H9 (cell line): ENCODE measurements at regions not wholly inside any gene's neighbourhood (a gene's known extent, or its start where the extent isn't known, plus 50 kb on each side); places are given as distances from the start of the nearest gene placed in this dataset.

ENCODE experiments used
- DNase-seq: peaks from one replicate; pipeline ENCODE4 v3.0.0-alpha.2; 2017
- H2AFZ ChIP-seq: one replicate; pipeline ENCODE4 v1.6.1; 2013; ENCODE audit warnings: mild to moderate bottlenecking, low read length, control low read depth, moderate library complexity
- H2AK5ac ChIP-seq: 2 replicates; pipeline ENCODE4 v1.6.1; 2013; ENCODE audit warnings: low read length, control low read depth, mixed read lengths; ENCODE audit not compliant: insufficient read length
- H2BK120ac ChIP-seq: one replicate; pipeline ENCODE4 v1.6.1; 2013; ENCODE audit warnings: low read depth, mild to moderate bottlenecking, low read length, control low read depth, inconsistent platforms; ENCODE audit not compliant: poor library complexity, severe bottlenecking
- H2BK12ac ChIP-seq: 2 replicates; pipeline ENCODE4 v1.6.1; 2013; ENCODE audit warnings: low read length, control low read depth, mixed read lengths, low read depth; ENCODE audit not compliant: insufficient read length
- H2BK15ac ChIP-seq: 2 replicates; pipeline ENCODE4 v1.6.1; 2013; ENCODE audit warnings: low read depth, low read length, control low read depth
- H2BK20ac ChIP-seq: one replicate; pipeline ENCODE4 v1.6.1; 2013; ENCODE audit warnings: low read depth, mild to moderate bottlenecking, low read length, control low read depth, inconsistent platforms; ENCODE audit not compliant: poor library complexity, severe bottlenecking
- H2BK5ac ChIP-seq: 2 replicates; pipeline ENCODE4 v1.6.1; 2013; ENCODE audit warnings: low read length, control low read depth, mixed read lengths; ENCODE audit not compliant: insufficient read length
- H3K14ac ChIP-seq: 2 replicates; pipeline ENCODE4 v1.6.1; 2013; ENCODE audit warnings: low read length, control low read depth; ENCODE audit not compliant: insufficient read depth
- H3K18ac ChIP-seq: 2 replicates; pipeline ENCODE4 v1.6.1; 2013; ENCODE audit warnings: low read depth, mild to moderate bottlenecking, mixed read lengths, low read length, control low read depth; ENCODE audit not compliant: insufficient read length
- H3K23ac ChIP-seq: 2 replicates; pipeline ENCODE4 v1.6.1; 2013; ENCODE audit warnings: low read length, control low read depth, mixed read lengths, low read depth; ENCODE audit not compliant: insufficient read length
- H3K23me2 ChIP-seq: 2 replicates; pipeline ENCODE4 v1.6.1; 2013; ENCODE audit warnings: low read depth, mild to moderate bottlenecking, mixed read lengths, low read length, control low read depth; ENCODE audit not compliant: insufficient read length, poor library complexity, severe bottlenecking
- H3K27ac ChIP-seq: 2 replicates; pipeline ENCODE4 v1.5.1; 2013; ENCODE audit warnings: low read length, control low read depth, mixed read lengths, low read depth; ENCODE audit not compliant: insufficient read length
- H3K27me3 ChIP-seq: 2 replicates; pipeline ENCODE4 v1.6.1; 2013; ENCODE audit warnings: low read length, control low read depth, inconsistent platforms; ENCODE audit not compliant: insufficient read depth
- H3K4ac ChIP-seq: 2 replicates; pipeline ENCODE4 v1.6.1; 2013; ENCODE audit warnings: low read depth, mild to moderate bottlenecking, control low read depth, inconsistent platforms, low read length, moderate library complexity
- H3K4me1 ChIP-seq: 2 replicates; pipeline ENCODE4 v1.6.1; 2013; ENCODE audit warnings: low read length, control low read depth, inconsistent platforms; ENCODE audit not compliant: insufficient read depth
- H3K4me2 ChIP-seq: 2 replicates; pipeline ENCODE4 v1.6.1; 2013; ENCODE audit warnings: low read length, control low read depth, mixed read lengths; ENCODE audit not compliant: insufficient read length, insufficient read depth
- H3K56ac ChIP-seq: 2 replicates; pipeline ENCODE4 v1.6.1; 2013; ENCODE audit warnings: low read depth, mild to moderate bottlenecking, mixed read lengths, low read length, control low read depth; ENCODE audit not compliant: insufficient read length
- H3K79me1 ChIP-seq: 2 replicates; pipeline ENCODE4 v1.6.1; 2013; ENCODE audit warnings: low read depth, mild to moderate bottlenecking, moderate library complexity, low read length, control low read depth, inconsistent platforms; ENCODE audit not compliant: insufficient read depth, poor library complexity, severe bottlenecking
- H3K79me2 ChIP-seq: 2 replicates; pipeline ENCODE4 v1.6.1; 2013; ENCODE audit warnings: low read length, control low read depth, inconsistent platforms; ENCODE audit not compliant: insufficient read depth
- H3K9ac ChIP-seq: 2 replicates; pipeline ENCODE4 v1.6.1; 2013; ENCODE audit warnings: low read length, control low read depth, mixed read lengths; ENCODE audit not compliant: insufficient read length; ENCODE audit errors: extremely low read depth
- H3K9me3 ChIP-seq: one replicate; pipeline ENCODE4 v1.6.1; 2013; ENCODE audit warnings: low read depth, low read length, inconsistent platforms; ENCODE audit not compliant: control insufficient read depth
- H3T11ph ChIP-seq: one replicate; pipeline ENCODE4 v1.6.1; 2013; ENCODE audit warnings: mild to moderate bottlenecking, low read length, control low read depth, inconsistent platforms
- H4K20me1 ChIP-seq: one replicate; pipeline ENCODE4 v1.6.1; 2013; ENCODE audit not compliant: control insufficient read depth, insufficient read length, insufficient read depth
- H4K5ac ChIP-seq: 2 replicates; pipeline ENCODE4 v1.6.1; 2013; ENCODE audit warnings: low read depth, mild to moderate bottlenecking, mixed read lengths, low read length, control low read depth; ENCODE audit not compliant: insufficient read length
- H4K8ac ChIP-seq: replicated peaks from 2 replicates; pipeline ENCODE4 v1.6.1; 2013; ENCODE audit warnings: low read length, control low read depth, mixed read lengths, low read depth; ENCODE audit not compliant: insufficient read length
- H4K91ac ChIP-seq: 2 replicates; pipeline ENCODE4 v1.6.1; 2013; ENCODE audit warnings: low read depth, mild to moderate bottlenecking, moderate library complexity, mixed read lengths, low read length, control low read depth; ENCODE audit not compliant: insufficient read length
- H3K27ac Mint-ChIP-seq, 3 experiments: 2 replicates in 2 of 3; 3 replicates in 1 of 3; pipeline ENCODE4 v1.8.0; 2020 to 2021; ENCODE audit warnings: mixed read lengths in 3 of 3, mild to moderate bottlenecking in 1 of 3, moderate library complexity in 1 of 3
- H3K27me3 Mint-ChIP-seq: 2 replicates; pipeline ENCODE4 v1.8.0; 2021; ENCODE audit warnings: low read depth, mild to moderate bottlenecking, moderate library complexity, mixed read lengths
- H3K36me3 Mint-ChIP-seq, 3 experiments: 2 replicates in 2 of 3; 3 replicates in 1 of 3; pipeline ENCODE4 v1.8.0; 2020 to 2021; ENCODE audit warnings: low read depth in 3 of 3, mixed read lengths in 3 of 3; ENCODE audit not compliant: insufficient read depth in 1 of 3
- H3K4me1 Mint-ChIP-seq, 2 experiments: 2 replicates each; pipeline ENCODE4 v1.8.0; 2020; ENCODE audit warnings: mixed read lengths in 2 of 2
- H3K4me3 Mint-ChIP-seq, 2 experiments: 2 replicates in 1 of 2; 3 replicates in 1 of 2; pipeline ENCODE4 v1.8.0; 2020 to 2021; ENCODE audit warnings: mild to moderate bottlenecking in 2 of 2, mixed read lengths in 2 of 2, moderate library complexity in 1 of 2
- H3K9me3 Mint-ChIP-seq, 2 experiments: 2 replicates in 1 of 2; 3 replicates in 1 of 2; pipeline ENCODE4 v1.8.0; 2020; ENCODE audit warnings: mild to moderate bottlenecking in 2 of 2, mixed read lengths in 2 of 2, moderate library complexity in 1 of 2
- WGBS: extraction: QIAGEN DNeasy Blood & Tissue Kit; methylation state at CpG from one replicate; pipeline ENCODE4 v1.1.7; 2013; ENCODE audit warnings: missing lambda C conversion rate, low lambda C conversion rate, mixed read lengths; ENCODE audit not compliant: insufficient read length; ENCODE audit errors: extremely low coverage; 5-methylcytosine and 5-hydroxymethylcytosine counted together
- TF ChIP-seq, protein P1 (sequence below): fragments of 200-600 bp; sonication (generic); conservative IDR thresholded peaks from 3 replicates; pipeline ENCODE4 v1.8.0; 2021; ENCODE audit warnings: antibody characterized with exemption, mild to moderate bottlenecking

DNA sequence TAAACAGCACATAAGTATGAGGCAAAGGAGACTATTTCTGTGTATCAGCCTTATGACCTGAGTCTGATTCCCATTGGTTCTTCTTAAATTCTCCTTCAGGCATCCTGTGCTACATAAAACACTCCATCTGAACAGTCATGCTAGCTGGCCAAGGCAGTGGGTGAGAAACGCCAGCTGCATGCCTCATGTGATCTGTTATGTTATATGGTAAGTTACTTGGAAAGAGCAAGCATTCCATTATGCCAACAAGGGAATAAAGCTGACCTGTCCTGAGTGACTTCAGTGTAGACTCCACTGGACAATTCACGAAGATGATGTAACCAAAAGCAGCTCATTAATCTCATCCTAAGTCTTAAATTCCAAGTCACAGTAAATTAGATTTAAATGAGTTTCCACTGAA is 216.5 kb upstream of the FN1 start:
- Histone ChIP-seq H3K4me1 (no peaks in the 10 kb centered on the region), H3K56ac (no peak overlapping the region), H2AK5ac (no peak overlapping the region), H3K14ac (no peak overlapping the region), H2BK5ac (no peak overlapping the region), H3K27me3 (no peaks in the 10 kb centered on the region), H3K4ac (no peak overlapping the region), H4K91ac (no peak overlapping the region), H3K4me2 (no peak overlapping the region), H3T11ph (no peak overlapping the region), H3K27ac (no peak overlapping the region), H2AFZ (no peak overlapping the region), H3K23me2 (no peaks in the 10 kb centered on the region), H2BK20ac (no peak overlapping the region), H3K9me3 (no peaks in the 10 kb centered on the region), H3K18ac (no peak overlapping the region), H2BK12ac (no peak overlapping the region), H2BK120ac (no peak overlapping the region), H4K5ac (no peak overlapping the region), H3K79me2 (no peaks in the 10 kb centered on the region), H2BK15ac (no peak overlapping the region), H4K8ac (no peak overlapping the region), H4K20me1 (no peaks in the 10 kb centered on the region), H3K23ac (no peak overlapping the region), H3K79me1 (no peaks in the 10 kb centered on the region), H3K9ac (no peak overlapping the region)
- TF ChIP-seq, protein P1, sequence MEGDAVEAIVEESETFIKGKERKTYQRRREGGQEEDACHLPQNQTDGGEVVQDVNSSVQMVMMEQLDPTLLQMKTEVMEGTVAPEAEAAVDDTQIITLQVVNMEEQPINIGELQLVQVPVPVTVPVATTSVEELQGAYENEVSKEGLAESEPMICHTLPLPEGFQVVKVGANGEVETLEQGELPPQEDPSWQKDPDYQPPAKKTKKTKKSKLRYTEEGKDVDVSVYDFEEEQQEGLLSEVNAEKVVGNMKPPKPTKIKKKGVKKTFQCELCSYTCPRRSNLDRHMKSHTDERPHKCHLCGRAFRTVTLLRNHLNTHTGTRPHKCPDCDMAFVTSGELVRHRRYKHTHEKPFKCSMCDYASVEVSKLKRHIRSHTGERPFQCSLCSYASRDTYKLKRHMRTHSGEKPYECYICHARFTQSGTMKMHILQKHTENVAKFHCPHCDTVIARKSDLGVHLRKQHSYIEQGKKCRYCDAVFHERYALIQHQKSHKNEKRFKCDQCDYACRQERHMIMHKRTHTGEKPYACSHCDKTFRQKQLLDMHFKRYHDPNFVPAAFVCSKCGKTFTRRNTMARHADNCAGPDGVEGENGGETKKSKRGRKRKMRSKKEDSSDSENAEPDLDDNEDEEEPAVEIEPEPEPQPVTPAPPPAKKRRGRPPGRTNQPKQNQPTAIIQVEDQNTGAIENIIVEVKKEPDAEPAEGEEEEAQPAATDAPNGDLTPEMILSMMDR: no peak
- Mint-ChIP-seq H3K4me1 (peaks cover 0 to 3% of the 10 kb centered on the region in 2 experiments; a peak in 2 of 4 replicates), H3K36me3 (no peaks in the 10 kb centered on the region), H3K9me3 (no peaks in the 10 kb centered on the region), H3K4me3 (no peak overlapping the region), H3K27me3 (no peaks in the 10 kb centered on the region), H3K27ac (no peak overlapping the region)
- DNase-seq: no peak
- no CpG with 5 or more reads among the region's 2 CpGs for WGBS
